ENCODE measurements at regions not wholly inside any gene's neighbourhood (a gene's known extent, or its start where the extent isn't known, plus 50 kb on each side); places are given as distances from the start of the nearest gene placed in this dataset.

GRCh38 chr2:65482971-65483370 is 50.6 kb upstream of the SPRED2 start:
- Histone ChIP-seq H3K4me3 (ENCODE audit: low read depth, low read length) (no peak overlapping the region), H3K9me3 (ENCODE audit: control insufficient read depth, insufficient read depth, low read length) (no peaks in the 10 kb centered on the region), H3K27me3 (ENCODE audit: control insufficient read depth, insufficient read depth, low read length) (no peaks in the 10 kb centered on the region), H3K36me3 (ENCODE audit: control insufficient read depth, insufficient read depth, low read length) (no peaks in the 10 kb centered on the region), H3K4me1 (ENCODE audit: control insufficient read depth, insufficient read depth, low read length) (no peaks in the 10 kb centered on the region), H3K9ac (ENCODE audit: low read depth, low read length) (no peak overlapping the region)
